T-cell (primary cell): ENCODE measurements at regions not wholly inside any gene's neighbourhood (a gene's known extent, or its start where the extent isn't known, plus 50 kb on each side); places are given as distances from the start of the nearest gene placed in this dataset.

Experiments
- ATAC-seq, 4 experiments: fragments of 200-7000 bp in 3 of 4; fragments of 150-1000 bp in 1 of 4; cut with Tn5 transposase; replicated peaks in 1 of 4; 1 replicate in 3 of 4; 2 replicates in 1 of 4; pipeline ENCODE4 v1.10.0; 2021; ENCODE audit warnings: moderate library complexity in 3 of 4, mild to moderate bottlenecking in 2 of 4, moderate number of reproducible peaks in 1 of 4
- CTCF ChIA-PET, 2 donors: fragments of 300-600 bp; sonication (Branson Sonifier 250); formaldehyde crosslinking; loops; one replicate each; lab custom pipeline; 2022; ENCODE audit warnings: antibody characterized with exemption in 2 of 2; lab: Charles Lee
- POLR2A ChIA-PET, 2 donors: fragments of 300-600 bp; sonication (Branson Sonifier 250); formaldehyde crosslinking; loops; one replicate each; lab custom pipeline; 2022; ENCODE audit warnings: antibody characterized with exemption in 2 of 2; lab: Charles Lee
- DNase-seq, 35 experiments: peaks; one replicate each; pipeline versions ENCODE4 v3.0.0 to v3.0.0-alpha.2; 2013 to 2023
- H3K27ac ChIP-seq: one replicate; pipeline ENCODE4 v1.5.1; 2013; ENCODE audit warnings: low read length
- H3K27me3 ChIP-seq, 2 experiments: replicated peaks in 1 of 2; 1 replicate in 1 of 2; 2 replicates in 1 of 2; pipeline versions ENCODE4 v1.6.1 to v1.7.0; 2013; ENCODE audit warnings: low read length in 1 of 2, mixed read lengths in 1 of 2; ENCODE audit not compliant: control insufficient read depth in 2 of 2, insufficient read depth in 2 of 2; ENCODE audit errors: extremely low read depth in 1 of 2
- H3K36me3 ChIP-seq, 2 donors: 1 replicate in 1 of 2; 2 replicates in 1 of 2; pipeline versions ENCODE4 v1.6.1 to v1.7.0; 2013; ENCODE audit warnings: low read length in 1 of 2; ENCODE audit not compliant: control insufficient read depth in 2 of 2, insufficient read depth in 1 of 2; ENCODE audit errors: extremely low read depth in 1 of 2
- H3K4me1 ChIP-seq, 2 experiments: 1 replicate in 1 of 2; 2 replicates in 1 of 2; pipeline versions ENCODE4 v1.6.1 to v1.7.0; 2013; ENCODE audit warnings: low read length in 2 of 2, mixed read lengths in 1 of 2; ENCODE audit not compliant: insufficient read depth in 2 of 2, control insufficient read depth in 1 of 2; ENCODE audit errors: extremely low read depth in 1 of 2
- H3K4me3 ChIP-seq, 2 donors: 1 replicate in 1 of 2; 2 replicates in 1 of 2; pipeline versions ENCODE4 v1.5.1 to v1.7.0; 2013; ENCODE audit warnings: mild to moderate bottlenecking in 2 of 2, low read length in 1 of 2, moderate library complexity in 1 of 2; ENCODE audit not compliant: control insufficient read depth in 1 of 2; ENCODE audit errors: extremely low read depth in 1 of 2
- H3K9me3 ChIP-seq: 2 replicates; pipeline ENCODE4 v1.7.0; 2013
- H3K27ac Mint-ChIP-seq, 2 donors: one replicate each; pipeline ENCODE4 v1.8.0; 2020 to 2021; ENCODE audit warnings: mild to moderate bottlenecking in 2 of 2, mixed read lengths in 2 of 2
- H3K27me3 Mint-ChIP-seq, 2 donors: one replicate each; pipeline ENCODE4 v1.8.0; 2021 to 2022; ENCODE audit warnings: mixed read lengths in 2 of 2
- H3K36me3 Mint-ChIP-seq: one replicate; pipeline ENCODE4 v1.8.0; 2021; ENCODE audit warnings: mixed read lengths
- H3K4me1 Mint-ChIP-seq, 3 donors: one replicate each; pipeline ENCODE4 v1.8.0; 2020 to 2022; ENCODE audit warnings: mixed read lengths in 3 of 3, mild to moderate bottlenecking in 1 of 3
- H3K4me3 Mint-ChIP-seq, 3 donors: one replicate each; pipeline ENCODE4 v1.8.0; 2020 to 2022; ENCODE audit warnings: mild to moderate bottlenecking in 3 of 3, mixed read lengths in 3 of 3, moderate library complexity in 3 of 3
- H3K9me3 Mint-ChIP-seq, 3 donors: one replicate each; pipeline ENCODE4 v1.8.0; 2020 to 2022; ENCODE audit warnings: mixed read lengths in 3 of 3
- WGBS: methylation state at CpG from one replicate; pipeline ENCODE4 v1.1.5; 2013; ENCODE audit warnings: missing lambda C conversion rate; ENCODE audit not compliant: insufficient coverage; 5-methylcytosine and 5-hydroxymethylcytosine counted together

DNA sequence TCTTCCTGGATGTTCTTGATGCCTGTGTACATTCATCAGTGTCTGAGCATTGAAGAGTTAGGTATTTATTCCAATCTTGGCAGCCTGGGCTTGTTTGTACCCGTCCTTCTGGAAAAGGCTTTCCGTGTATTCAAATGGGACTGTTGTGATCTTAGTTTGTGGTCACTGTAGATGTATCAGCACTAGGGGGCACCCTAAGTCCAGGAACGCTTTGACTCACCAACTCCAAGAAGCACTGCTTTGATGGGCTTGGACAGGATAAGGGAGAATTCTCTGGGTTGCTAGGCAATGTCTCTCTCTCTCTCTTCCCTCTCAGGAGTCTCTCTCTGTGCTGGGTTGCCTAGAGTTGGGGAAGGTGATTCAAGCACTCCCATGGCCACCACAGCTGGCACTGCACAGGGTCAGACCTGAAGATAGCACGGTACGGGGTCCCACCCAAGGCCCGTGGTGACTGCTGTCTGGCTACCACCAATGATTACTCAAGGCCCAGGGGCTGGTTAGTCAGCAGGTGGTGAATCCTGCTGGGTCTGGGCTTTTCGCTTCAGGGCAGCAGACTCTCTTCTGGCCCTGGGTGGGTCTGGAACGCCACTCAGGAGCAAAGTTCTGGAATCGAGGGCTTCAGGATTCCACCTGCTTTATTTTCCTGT, 211.1 kb upstream of the RGS6 start:
- WGBS = 98% methylated on average over 5 of the region's 9 CpGs
- CTCF ChIA-PET = no interaction called here
- POLR2A ChIA-PET = no interaction called here
- no peak overlapping the region for H3K27ac Mint-ChIP-seq
- no peaks in the 10 kb centered on the region for H3K27me3 Mint-ChIP-seq
- H3K4me1 Mint-ChIP-seq = no peaks in the 10 kb centered on the region
- H3K4me3 Mint-ChIP-seq = no peak overlapping the region
- no peaks in the 10 kb centered on the region for H3K9me3 Mint-ChIP-seq
- Histone ChIP-seq H3K4me3 (no peak overlapping the region), H3K4me1 (no peaks in the 10 kb centered on the region), H3K27ac (no peak overlapping the region), H3K9me3 (no peaks in the 10 kb centered on the region), H3K36me3 (peaks cover 0 to 22% of the 10 kb centered on the region in 2 donors), H3K27me3 (no peaks in the 10 kb centered on the region)
- ATAC-seq (no peak), DNase-seq (peak in 1 of 35 experiments; percentile 10)
- H3K36me3 Mint-ChIP-seq = peaks cover 63% of the 10 kb centered on the region

- Mint-ChIP-seq H3K9me3 (no peaks in the 10 kb centered on the region), H3K27ac (no peak overlapping the region), H3K4me1 (no peaks in the 10 kb centered on the region), H3K36me3 (peaks cover 61% of the 10 kb centered on the region), H3K27me3 (no peaks in the 10 kb centered on the region), H3K4me3 (no peak overlapping the region)
- H3K4me3 ChIP-seq = no peak overlapping the region
- H3K36me3 ChIP-seq = peaks cover 0 to 26% of the 10 kb centered on the region in 2 donors
- no peak for ATAC-seq
- H3K9me3 ChIP-seq = no peaks in the 10 kb centered on the region
- no CpG with 5 or more reads among the region's 3 CpGs for WGBS
- no peak overlapping the region for H3K27ac ChIP-seq
- ChIA-PET POLR2A (no interaction called here), CTCF (no interaction called here)
- H3K4me1 ChIP-seq = no peaks in the 10 kb centered on the region
- H3K27me3 ChIP-seq = no peaks in the 10 kb centered on the region
- DNase-seq = no peak
These were observed 210.4 kb upstream of the RGS6 start for GRCh38 chr14:71721791-71722190.

- Mint-ChIP-seq H3K9me3 (no peaks in the 10 kb centered on the region), H3K36me3 (peaks cover 54% of the 10 kb centered on the region), H3K4me1 (no peaks in the 10 kb centered on the region), H3K27ac (no peak overlapping the region), H3K27me3 (no peaks in the 10 kb centered on the region), H3K4me3 (no peak overlapping the region)
- Histone ChIP-seq H3K27ac (no peak overlapping the region), H3K9me3 (no peaks in the 10 kb centered on the region), H3K4me3 (no peak overlapping the region), H3K27me3 (no peaks in the 10 kb centered on the region), H3K4me1 (no peaks in the 10 kb centered on the region), H3K36me3 (peaks cover 0 to 26% of the 10 kb centered on the region in 2 donors)
- POLR2A ChIA-PET = no interaction called here
- CTCF ChIA-PET = no interaction called here
- DNase-seq = no peak
- 100% methylated on average over 3 of the region's 6 CpGs for WGBS
- ATAC-seq = no peak
These were observed 209.3 kb upstream of the RGS6 start for GRCh38 chr14:71722885-71723284.

DNA sequence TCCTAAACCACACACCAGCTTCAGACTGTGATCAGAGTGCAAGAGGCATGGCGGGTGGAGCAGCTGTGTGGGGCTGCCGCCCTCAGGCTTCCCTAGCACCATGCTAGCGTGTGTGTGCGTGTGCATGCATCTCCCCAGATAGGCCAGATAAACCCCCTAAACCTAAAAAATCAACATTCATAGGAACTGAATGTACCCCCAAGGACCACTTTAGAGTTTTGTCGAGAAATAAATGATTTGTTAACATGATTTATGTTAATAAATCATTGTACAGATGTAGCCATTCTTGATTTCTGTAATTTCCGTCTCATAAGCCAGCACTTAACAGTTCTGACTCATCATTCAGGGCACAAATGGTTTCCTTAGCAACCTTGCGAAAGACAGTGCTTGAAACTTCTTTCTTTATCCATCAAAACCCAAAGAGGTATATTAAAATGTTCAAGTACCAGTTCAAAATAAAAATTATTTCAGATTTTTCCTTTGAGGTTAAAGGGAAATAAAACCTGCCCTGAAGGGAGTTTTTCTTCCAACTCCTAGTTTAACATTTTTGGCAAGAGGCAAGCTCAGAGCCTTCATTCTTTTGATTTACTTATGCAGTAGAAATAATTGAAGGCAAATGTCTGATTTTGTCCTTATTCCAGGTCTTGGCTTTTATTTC, 206.2 kb upstream of the RGS6 start:
- H3K4me1 ChIP-seq = no peaks in the 10 kb centered on the region
- ATAC-seq (no peak), DNase-seq (no peak)
- peaks cover 0 to 48% of the 10 kb centered on the region in 2 donors for H3K36me3 ChIP-seq
- no peak overlapping the region for H3K27ac Mint-ChIP-seq
- no peak overlapping the region for H3K27ac ChIP-seq
- no peak overlapping the region for H3K4me3 Mint-ChIP-seq
- H3K4me3 ChIP-seq = no peak overlapping the region
- POLR2A ChIA-PET = no interaction called here
- H3K9me3 ChIP-seq = no peaks in the 10 kb centered on the region
- no peaks in the 10 kb centered on the region for H3K27me3 ChIP-seq
- no peaks in the 10 kb centered on the region for H3K27me3 Mint-ChIP-seq
- CTCF ChIA-PET = no interaction called here
- H3K4me1 Mint-ChIP-seq = no peaks in the 10 kb centered on the region
- H3K36me3 Mint-ChIP-seq = peaks cover 68% of the 10 kb centered on the region
- no CpG with 5 or more reads among the region's 7 CpGs for WGBS
- no peaks in the 10 kb centered on the region for H3K9me3 Mint-ChIP-seq

DNA sequence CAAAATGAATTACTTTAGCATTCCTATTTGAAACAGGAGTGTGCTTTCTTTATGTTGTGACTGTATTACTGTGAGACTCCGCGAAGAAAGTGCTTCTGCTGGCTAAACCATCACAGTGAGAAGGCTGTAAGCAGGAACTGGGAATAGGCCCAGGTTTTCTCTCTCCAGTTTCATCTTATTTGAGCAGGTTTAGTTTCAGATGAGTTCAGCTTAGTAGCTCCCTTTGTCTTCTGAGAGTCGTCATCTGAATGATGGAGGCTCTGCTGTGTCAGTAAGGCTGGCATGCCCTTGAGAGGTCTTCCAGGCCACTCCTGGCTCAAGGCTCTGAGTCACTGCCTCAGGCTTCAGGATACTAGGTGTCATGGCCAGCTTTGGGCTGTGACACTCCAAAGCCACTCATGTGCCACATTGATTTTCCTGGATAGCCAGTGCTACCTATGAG, 205.6 kb upstream of the RGS6 start:
- H3K36me3 ChIP-seq = peaks cover 0 to 50% of the 10 kb centered on the region in 2 donors
- Mint-ChIP-seq H3K9me3 (no peaks in the 10 kb centered on the region), H3K27ac (no peak overlapping the region), H3K4me1 (no peaks in the 10 kb centered on the region), H3K4me3 (no peak overlapping the region), H3K27me3 (no peaks in the 10 kb centered on the region), H3K36me3 (peaks cover 73% of the 10 kb centered on the region)
- H3K4me1 ChIP-seq = no peaks in the 10 kb centered on the region
- H3K9me3 ChIP-seq = no peaks in the 10 kb centered on the region
- ATAC-seq (no peak), DNase-seq (no peak)
- H3K27ac ChIP-seq = no peak overlapping the region
- CTCF ChIA-PET = no interaction called here
- 92% methylated on average over 3 of the region's 3 CpGs for WGBS
- POLR2A ChIA-PET = no interaction called here
- H3K4me3 ChIP-seq = no peak overlapping the region
- no peaks in the 10 kb centered on the region for H3K27me3 ChIP-seq

GRCh38 chr14:71728386-71728785, 203.8 kb upstream of the RGS6 start:
- no peak overlapping the region for H3K4me3 ChIP-seq
- POLR2A ChIA-PET = no interaction called here
- no peak overlapping the region for H3K4me3 Mint-ChIP-seq
- H3K27ac ChIP-seq = no peak overlapping the region
- H3K9me3 Mint-ChIP-seq = no peaks in the 10 kb centered on the region
- H3K4me1 Mint-ChIP-seq = no peaks in the 10 kb centered on the region
- H3K27ac Mint-ChIP-seq = no peak overlapping the region
- WGBS = 100% methylated on average over 1 of the region's 3 CpGs
- no peaks in the 10 kb centered on the region for H3K27me3 Mint-ChIP-seq
- no peaks in the 10 kb centered on the region for H3K9me3 ChIP-seq
- ATAC-seq = no peak
- peaks cover 79% of the 10 kb centered on the region for H3K36me3 Mint-ChIP-seq
- H3K27me3 ChIP-seq = no peaks in the 10 kb centered on the region
- DNase-seq = no peak
- CTCF ChIA-PET = no interaction called here
- H3K4me1 ChIP-seq = no peaks in the 10 kb centered on the region
- peaks cover 2 to 59% of the 10 kb centered on the region in 2 donors for H3K36me3 ChIP-seq
